DOHH2 (cell line): ENCODE measurements at regions not wholly inside any gene's neighbourhood (a gene's known extent, or its start where the extent isn't known, plus 50 kb on each side); places are given as distances from the start of the nearest gene placed in this dataset.

ENCODE experiments used
- EZH2phosphoT487 ChIP-seq: fragments of 200-600 bp; sonication (generic); IDR thresholded peaks from 2 replicates; pipeline ENCODE4 v1.6.1; 2017; ENCODE audit warnings: borderline replicate concordance, mild to moderate bottlenecking, antibody characterized with exemption, low read length, moderate library complexity, mixed read lengths
- TF ChIP-seq, protein P1 (sequence below): fragments of 200-600 bp; sonication (generic); IDR thresholded peaks from one replicate; pipeline ENCODE4 v1.5.1; 2014; ENCODE audit warnings: antibody characterized with exemption, mild to moderate bottlenecking, low read depth, low read length; ENCODE audit not compliant: poor library complexity, severe bottlenecking

DNA sequence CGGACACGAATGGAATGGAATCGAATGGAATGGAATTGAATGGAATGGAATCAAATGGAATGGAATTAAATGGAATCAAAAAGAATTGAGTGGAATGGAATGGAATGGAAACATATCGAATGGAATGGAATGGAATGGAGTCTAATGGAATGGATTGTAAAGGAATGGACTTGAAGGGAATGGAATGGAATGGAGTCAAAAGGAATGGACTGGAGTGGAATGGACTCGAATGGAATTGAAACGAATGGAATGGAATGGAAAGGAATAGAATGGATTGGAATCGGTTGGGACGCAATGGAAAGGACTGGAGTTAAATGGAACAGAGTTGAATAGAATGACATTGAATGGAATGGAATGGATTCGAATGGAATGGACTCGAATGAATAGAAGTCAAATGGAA lies 486.9 kb upstream of the WSB1 start:
- TF ChIP-seq, protein P1, sequence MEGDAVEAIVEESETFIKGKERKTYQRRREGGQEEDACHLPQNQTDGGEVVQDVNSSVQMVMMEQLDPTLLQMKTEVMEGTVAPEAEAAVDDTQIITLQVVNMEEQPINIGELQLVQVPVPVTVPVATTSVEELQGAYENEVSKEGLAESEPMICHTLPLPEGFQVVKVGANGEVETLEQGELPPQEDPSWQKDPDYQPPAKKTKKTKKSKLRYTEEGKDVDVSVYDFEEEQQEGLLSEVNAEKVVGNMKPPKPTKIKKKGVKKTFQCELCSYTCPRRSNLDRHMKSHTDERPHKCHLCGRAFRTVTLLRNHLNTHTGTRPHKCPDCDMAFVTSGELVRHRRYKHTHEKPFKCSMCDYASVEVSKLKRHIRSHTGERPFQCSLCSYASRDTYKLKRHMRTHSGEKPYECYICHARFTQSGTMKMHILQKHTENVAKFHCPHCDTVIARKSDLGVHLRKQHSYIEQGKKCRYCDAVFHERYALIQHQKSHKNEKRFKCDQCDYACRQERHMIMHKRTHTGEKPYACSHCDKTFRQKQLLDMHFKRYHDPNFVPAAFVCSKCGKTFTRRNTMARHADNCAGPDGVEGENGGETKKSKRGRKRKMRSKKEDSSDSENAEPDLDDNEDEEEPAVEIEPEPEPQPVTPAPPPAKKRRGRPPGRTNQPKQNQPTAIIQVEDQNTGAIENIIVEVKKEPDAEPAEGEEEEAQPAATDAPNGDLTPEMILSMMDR, result no peak
- TF ChIP-seq EZH2phosphoT487, result no peak
